ENCODE measurements at regions not wholly inside any gene's neighbourhood (a gene's known extent, or its start where the extent isn't known, plus 50 kb on each side); places are given as distances from the start of the nearest gene placed in this dataset.

GRCh38 chr4:29636961-29637360 is 1083.2 kb upstream of the PCDH7 start:
- TF ChIP-seq CTCF (conservative IDR thresholded peaks at IDR 0.05; ENCODE audit: low read length) (no peak), EZH2phosphoT487 (IDR thresholded peaks at IDR 0.05; ENCODE audit: borderline replicate concordance, low read depth, low read length) (no peak)
